GM21515 (cell line): ENCODE measurements at regions not wholly inside any gene's neighbourhood (a gene's known extent, or its start where the extent isn't known, plus 50 kb on each side); places are given as distances from the start of the nearest gene placed in this dataset.
"Not testable (repeated sequence)": the region's sequence is repeated elsewhere in the genome, so short reads cannot be mapped to it uniquely, and the experiment has no call there.

Experiments used
- ATAC-seq: cut with Tn5 transposase; IDR thresholded peaks from one replicate; pipeline ENCODE4 v1.9.1; 2021; ENCODE audit not compliant: unreplicated experiment

DNA sequence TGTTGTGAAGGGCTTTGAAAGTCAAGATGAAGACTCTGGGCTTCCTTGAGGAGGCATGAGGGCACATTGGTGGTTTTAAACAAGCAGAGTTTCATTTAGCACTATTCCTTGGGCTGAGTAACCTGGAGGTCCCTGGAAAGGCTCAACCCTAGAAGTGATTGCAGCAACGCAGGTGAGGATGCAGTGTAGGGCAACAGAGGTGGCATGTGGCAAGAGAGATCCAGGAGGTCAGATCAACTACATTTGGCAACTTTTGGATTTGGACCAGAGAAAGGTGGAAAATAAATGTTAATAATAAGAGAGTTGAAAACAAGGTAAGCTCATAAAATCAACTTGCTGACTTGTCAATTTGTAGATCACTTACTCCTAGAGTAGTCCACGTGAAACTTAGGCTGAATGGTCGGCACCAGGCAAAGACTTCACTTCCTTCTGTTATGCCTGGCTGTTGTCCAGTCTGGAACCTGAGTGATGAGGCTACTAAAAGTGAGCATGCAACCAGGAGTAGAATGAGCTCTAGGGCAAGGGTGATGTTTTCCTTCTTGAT, 414.6 kb upstream of the ZMIZ1 start:
- no peak for ATAC-seq

DNA sequence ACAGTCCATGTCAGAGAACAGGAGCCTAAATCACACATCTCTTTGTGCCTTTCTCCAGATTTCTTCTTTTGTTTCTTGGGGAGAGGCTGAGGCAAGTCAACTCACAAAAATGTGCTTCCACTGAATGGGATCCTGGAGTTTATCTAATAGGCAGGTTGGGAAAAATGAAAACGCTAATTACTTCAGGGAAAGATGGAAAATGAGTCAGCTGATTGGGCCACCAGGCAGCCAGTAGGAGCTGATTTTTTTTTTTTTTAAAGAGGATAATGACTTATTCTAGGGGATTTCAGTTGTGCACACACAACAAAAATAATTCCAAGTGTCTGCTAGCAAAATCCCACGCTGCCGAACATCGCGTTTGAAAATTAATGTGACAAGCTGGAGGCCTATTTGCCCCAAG, 412.8 kb upstream of the ZMIZ1 start:
- no peak for ATAC-seq

DNA sequence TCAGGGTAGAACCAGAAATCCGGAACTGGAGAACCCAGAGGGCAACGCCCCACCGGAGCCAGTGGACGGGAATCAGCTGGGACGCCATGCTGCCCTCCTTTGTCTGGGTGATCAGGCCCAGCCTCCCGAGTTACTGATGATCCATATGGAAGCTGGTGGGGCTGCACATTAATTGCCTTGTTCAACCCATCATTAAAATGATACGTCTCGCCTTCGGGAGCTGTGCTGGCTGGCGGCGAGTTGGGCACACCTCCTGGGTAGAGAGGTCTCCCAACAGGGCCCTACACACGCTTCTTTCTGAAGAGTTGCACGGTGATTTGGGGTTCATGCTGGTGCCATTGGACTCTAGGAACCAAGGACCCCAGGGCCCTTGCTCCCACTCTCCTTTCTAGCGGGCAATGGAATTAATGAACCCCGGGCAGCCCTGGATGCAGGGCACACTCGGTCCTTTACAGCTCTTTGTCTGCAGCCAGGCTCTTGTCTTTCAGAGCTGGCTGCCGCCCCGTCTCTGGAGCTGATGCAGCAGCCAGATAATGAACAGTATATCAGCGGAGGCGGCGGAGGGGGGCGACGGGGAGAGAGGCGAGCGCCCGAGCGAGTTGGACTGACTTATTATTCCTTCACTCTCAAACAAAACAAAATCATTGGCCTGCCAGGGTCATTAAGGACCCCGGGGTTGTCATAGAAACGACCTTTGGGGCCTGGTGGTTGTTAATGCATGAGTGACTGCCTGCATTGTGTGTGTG, 412.2 kb upstream of the ZMIZ1 start:
- ATAC-seq: no peak

DNA sequence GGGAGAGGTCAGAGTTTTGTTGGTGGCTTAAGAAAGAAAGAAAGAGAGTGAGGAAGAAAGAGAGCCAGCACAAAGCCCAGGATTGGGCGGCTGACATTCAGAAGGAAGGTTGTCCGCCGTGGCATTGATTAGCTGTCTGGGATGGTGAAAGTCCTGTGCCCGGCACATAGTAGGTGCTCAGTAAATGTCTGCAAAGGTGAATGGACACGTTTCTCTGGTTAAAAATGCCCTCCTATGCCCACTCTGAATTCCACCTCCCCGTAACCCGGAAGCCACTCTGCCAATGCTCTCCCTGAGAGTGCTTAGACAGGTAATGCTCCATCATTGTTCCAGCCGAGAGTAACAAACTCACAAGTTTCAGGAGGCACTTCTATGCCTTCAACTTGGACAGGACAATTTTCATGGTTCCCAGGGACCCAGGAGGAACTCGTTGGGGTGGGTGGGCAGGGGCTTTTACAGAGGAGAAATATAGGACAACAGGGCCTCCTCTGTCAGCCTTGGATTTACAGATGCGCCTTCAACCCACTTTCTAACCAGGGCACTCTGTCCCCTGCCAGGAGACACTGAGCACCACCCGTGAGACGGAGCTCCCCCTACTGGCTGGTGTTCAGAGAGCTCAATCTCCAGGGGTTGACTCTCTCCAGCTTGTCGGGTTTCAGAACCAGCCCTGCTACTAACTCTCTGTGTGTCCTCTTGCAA, 411.5 kb upstream of the ZMIZ1 start:
- peak; percentile 43 for ATAC-seq

DNA sequence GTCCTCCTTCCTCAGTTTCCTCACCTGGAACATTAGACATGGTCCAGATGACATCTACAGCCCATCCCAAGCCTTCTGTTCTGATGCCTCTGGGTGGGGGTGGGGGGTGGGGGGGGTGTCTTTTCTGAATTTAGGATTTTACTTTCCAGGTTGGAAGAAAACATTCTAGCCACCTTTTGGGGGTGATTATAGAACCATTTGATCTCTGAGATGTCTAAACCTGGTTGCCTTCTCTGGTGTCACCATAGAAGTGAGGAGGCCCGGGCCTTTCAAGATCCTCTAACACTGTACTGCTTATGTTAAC, 411.0 kb upstream of the ZMIZ1 start:
- no peak for ATAC-seq

DNA sequence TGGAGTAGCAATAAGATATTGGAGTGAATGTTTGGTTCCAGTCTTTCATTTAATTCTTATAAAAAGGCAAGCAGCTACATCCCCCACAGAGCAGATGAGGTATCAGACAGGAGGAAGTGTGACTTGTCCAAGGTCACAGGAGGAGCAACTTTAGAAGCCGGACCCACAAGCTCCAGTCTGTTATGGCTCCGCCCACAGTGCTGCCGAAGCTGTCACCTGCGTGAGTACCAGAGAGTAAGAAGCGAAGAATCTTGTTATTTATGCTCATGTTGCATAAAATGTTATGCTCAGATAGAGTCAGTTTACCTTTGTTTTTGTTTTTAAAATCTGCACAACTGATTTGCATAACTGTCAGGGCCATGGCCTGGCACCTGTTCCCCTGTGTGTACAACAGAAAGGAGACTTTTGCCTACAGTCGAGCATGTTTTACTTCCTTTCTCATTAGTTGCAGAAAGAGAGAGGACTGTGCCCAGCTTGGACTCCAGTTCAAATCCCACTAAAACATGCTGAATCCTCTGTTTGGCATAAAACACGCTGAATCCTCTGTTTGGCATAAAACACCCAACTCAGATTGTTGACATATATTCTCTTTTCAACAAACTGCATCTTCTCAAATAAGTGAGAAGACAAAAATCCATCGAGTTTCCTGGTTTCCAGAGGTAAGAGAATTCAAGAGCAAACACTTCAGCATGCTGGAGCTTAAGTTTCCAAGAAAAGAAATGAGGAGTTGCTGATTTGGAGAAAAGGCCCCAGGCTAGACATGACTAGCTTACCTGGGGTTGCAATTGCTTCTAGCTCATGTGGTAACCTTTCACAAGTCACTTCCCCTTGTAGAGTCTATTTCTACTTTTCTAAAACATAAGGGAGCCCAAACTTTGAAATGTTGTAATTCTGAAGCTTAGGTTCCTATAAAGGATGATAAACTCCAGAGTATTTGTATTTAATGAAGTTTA, 409.8 kb upstream of the ZMIZ1 start:
- ATAC-seq: peak; percentile 84

DNA sequence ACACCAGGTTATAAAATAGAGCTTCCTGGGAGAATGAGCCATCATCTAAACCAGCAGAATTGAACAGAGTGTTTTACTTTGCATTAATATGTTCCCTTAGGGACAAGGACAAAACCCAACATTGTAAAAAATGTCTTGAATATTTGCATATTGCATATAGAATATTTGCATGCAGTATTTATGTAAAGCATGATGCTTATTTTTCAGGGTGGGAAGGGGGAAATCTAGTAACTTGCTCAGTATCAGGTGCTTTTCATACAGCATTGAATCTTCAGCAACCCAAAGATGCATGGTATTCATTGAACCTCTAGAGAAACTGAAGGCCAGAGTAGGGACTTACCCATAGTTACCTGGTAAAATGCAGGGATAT, 409.2 kb upstream of the ZMIZ1 start:
- no peak for ATAC-seq

DNA sequence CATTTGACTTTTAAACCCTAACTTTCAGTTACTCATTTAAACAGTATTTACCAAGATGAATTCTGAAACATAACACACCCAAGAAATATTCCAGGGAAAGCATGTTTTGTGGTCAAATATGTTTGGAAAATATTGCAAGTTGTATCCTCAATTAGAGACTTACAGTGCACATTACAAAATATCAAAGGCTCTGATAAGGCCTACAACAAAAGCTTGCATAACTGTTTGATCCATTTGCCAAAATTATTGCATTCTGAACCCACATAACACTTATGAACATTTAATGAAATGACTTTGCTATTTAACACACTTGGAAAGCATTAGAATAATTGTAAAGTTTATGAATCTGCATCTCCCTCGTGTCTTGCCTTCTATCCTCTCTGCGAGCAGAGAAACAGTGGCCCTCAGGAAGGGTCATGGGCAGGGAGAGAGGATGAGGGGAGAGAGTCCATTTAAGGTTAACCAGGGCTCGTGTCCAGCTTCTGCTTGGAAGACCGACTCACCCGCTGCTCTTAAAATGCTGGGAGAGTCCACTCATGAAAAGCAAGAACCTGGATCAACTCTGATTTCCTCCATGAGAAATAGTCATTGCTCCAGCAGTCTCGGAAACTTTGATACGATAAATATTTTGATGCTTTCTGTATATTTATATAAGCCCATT, 408.2 kb upstream of the ZMIZ1 start:
- ATAC-seq: no peak

DNA sequence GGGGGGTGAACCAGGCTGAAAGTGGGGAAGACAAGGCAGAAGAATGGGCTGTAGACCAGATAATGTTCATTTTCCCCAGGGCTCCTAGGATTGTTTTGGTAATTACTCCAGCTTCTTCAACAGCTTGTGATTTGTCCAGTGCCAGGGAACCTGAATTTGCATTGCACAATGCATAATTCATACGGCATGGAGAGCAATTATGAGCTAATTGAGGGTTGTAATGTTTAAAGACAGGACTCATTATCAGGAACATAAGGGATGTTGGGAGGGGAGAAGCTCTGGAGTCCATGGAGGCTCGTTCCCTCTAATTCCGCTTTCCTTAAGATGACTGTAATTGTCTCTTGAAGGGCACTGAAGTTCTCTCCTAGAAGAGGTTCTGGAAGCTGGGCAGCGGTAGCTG, 405.0 kb upstream of the ZMIZ1 start:
- ATAC-seq: no peak

DNA sequence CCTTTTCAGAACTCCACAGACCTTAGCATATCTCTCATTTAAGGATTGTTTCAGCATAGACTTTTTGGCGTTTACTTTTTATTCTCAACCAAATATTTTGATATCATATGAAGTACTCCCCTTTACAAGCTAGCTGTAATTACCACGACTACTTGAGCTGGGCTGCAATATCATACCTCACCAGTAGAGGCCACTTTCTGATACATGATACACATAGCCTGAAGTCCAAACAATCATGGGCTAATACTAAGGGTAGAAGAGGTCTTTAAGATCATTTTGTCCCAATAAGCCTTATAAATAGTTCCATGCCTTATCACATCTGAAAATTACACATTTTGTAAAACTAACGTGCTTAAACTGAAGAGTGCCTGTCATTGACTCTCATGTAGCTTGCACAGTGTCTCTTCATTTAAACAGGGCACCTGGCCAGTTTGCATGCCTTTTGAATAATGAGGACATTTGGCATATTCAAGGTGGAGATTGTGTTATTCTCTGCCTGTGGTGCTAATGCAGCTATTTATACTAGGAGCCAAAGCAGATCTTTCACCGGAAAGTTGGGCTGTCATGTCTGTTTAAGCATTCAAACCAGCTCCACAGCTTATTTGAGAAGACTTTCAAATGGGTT, 403.7 kb upstream of the ZMIZ1 start:
- ATAC-seq: no peak

DNA sequence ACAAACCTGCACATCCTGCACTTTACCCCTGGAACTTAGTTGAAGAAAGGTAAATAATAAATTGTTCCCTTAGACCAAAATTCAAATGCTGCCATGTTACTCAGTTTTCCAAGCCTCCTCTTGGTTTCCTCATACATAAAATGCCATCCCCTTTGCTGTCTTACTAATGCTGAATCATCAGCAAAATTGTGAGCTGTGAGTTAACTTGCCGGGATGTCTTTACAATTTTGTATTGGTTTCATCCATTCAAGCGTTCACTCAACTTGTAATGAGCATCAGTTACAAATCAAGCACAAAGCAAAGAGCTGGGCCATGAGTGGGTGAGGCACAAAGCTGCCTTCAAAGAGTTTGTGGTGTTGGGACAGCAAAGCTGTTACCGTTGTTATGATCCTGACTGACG, 395.8 kb upstream of the ZMIZ1 start:
- no peak for ATAC-seq

DNA sequence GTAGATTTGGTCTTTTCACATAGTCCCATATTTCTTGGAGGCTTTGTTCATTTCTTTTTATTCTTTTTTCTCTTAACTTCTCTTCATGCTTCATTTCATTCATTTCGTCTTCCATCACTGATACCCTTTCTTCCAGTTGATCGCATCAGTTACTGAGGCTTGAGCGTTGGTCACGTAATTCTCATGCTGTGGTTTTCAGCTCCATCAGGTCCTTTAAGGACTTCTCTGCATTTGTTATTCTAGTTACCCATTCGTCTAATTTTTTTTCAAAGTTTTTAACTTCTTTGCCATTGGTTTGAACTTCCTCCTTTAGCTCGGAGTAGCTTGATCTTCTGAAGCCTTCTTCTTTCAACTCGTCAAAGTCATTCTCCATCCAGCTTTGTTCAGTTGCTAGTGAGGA, 387.6 kb upstream of the ZMIZ1 start:
- ATAC-seq: not testable (repeated sequence)

DNA sequence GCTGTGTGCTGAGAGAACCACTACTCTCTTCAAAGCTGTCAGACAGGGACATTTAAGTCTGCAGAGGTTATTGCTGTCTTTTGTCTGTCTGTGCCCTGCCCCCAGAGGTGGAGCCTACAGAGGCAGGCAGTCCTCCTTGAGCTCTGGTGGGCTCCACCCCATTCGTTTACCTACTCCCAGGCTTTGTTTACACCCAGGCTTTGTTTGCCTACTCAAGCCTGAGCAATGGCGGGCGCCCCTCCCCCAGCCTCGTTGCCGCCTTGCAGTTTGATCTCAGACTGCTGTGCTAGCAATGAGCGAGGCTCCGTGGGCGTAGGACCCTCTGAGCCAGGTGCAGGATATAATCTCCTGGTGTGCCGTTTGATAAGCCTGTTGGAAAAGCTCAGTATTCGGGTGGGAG, 386.8 kb upstream of the ZMIZ1 start:
- ATAC-seq: not testable (repeated sequence)

DNA sequence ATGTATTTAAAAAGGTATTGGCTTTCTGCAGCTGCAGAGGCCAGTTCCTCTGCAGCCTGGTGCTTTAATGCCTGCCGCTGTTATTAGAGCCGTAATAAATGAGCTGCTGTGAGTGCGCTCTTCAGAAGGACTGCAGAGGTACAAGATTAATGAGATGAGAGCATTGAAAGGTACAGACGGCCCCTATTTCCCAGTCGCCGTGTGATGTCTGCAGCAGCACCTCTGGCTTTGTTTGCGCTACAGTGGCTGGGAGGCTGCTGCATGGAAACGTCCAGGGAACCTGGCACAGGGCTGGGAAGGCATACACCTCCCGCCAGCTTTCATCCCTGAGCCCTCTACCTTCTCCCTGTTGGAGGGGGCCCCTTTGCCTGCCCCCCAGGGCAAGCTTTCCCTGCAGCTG, 383.8 kb upstream of the ZMIZ1 start:
- no peak for ATAC-seq

DNA sequence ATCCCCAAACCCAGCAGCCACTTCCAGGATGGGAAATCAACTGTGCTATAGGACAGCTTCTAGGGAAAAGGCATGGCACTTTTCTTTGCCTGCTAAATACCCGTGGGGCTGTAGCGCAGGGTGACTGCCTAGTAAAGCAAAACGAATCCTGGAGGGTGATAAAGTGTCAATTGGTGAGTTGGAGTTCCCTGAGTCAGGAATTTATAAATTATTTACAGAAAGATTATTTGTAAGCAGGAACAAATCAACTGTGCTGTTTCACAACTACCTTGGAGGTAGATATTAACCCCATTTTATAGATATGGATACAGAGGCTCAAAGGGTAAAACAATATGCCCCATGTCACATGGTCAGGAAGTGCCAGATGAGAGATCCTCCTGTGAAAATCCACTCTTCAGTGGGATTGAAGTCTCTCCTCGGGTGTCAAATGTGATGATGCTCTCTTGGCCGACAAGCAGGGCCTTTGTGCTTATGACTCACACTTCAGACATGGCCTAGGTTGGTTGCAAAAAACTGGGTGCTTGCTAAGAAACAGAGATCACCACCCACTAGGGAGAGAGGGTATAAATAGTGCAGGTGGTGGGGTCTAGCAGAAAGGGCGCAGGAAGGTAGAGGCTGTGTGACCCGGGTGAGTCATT, 383.2 kb upstream of the ZMIZ1 start:
- no peak for ATAC-seq

DNA sequence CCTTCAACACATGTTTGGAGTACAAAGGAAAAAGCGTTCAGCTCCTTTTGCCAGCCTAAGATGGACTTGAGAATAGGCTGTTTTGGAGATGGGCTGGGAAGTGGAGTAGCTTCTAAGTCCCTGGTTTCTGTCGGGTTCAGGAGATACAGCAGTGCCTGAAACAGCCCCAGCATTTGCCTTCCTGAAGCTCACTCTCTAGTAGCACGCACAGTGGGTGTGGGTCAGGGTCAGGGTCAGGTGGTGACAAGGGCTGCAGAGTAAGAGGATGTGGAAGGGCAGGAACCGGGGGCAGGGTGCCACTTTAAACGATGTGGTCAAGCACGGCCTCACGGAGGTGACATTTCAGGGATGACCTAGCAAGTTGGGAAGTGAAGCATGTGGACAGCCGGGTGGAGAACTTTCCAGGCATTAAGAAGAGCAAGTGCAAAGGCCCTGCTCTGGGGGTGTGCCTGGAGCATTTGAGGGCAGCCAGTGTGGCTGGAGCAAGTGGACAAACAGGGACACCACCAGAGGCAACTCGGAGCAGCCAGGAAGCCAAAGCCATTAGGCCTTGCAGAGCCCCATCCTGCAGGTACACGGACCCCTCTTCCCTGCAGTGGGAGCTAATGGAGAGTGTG, 382.2 kb upstream of the ZMIZ1 start:
- ATAC-seq: no peak

DNA sequence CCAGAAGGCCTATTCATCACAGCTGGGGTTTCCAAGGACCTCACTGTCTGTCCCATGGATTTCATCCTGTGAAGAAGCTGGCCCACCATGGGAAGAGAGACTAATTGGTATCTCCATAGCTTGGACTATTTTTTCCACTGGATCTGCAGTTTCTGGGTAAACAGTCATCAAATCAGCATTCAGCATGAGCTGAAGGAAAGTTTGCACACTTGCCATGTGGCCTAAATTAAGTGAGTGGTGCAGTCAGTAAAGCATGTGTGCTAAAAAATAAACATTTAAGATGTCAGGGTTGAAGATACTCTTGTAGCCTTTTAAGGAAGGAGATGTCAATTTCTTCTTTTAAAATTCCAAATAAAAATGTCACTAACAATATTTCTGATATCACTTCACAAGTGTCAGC, 381.1 kb upstream of the ZMIZ1 start:
- ATAC-seq: no peak

DNA sequence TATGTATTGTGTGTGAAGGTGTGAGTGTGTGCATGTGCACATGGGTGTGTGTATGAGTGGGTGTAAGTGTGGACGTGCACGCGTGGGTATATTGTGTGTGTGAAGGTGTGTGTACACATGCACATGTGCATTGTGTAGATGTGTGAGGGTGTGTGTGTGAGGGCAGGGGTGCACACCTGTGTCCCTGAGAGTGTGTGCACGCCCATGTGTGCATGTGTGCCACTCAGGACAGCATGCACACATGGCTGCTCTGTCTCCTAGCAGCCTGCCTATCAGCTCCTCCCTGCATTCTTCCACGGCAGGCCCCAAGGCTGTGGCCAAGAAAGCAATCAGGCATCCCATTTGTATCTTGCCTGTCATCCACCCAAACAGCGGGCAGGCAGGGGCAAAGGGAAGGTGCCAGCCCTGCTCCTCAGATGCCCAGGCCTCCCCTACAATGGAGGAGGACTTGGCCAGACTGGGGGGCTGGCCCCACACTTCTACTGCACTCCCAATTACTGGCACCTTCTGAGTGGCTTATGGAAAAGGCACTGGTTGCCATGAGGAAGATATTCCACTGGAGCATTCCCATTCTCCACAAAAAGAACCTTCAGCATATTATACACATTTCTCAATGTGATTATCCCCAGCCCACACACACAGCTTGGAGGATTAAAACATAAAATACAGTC, 380.4 kb upstream of the ZMIZ1 start:
- no peak for ATAC-seq

DNA sequence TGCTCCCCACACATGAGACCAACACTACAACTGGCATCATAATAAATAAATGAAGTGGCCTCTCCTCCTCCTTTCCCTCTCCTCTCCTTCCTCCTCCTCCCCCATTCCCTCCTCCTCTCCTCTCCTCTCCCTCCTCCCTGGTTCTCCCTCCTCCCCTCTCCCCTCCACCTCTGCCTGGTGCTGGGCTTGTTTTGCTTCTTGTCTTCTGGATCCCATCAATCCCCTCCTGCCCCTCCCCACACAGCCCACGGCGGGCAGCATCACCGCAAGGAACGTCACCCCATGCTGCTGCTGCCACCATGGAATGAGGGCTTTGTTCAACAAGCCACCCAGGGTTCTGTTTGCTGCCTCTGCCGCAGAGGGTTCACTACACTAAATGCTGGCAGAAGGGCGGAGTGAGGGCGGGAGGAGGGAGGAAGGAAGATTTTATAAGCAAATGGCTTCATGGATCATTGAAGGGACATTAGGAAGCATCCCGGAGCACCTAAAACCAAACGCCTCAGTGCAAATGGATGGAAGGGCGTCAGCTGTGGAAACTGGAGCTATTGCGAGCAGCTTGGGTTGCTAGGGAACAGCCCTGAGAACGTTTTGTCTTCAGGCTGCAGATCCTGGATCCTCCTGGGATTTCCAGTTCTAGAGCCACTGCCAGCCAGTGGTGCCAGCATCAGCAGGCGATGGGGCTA, 379.7 kb upstream of the ZMIZ1 start:
- no peak for ATAC-seq
